Neuronal stem cell (in vitro differentiated cells): ENCODE measurements at regions not wholly inside any gene's neighbourhood (a gene's known extent, or its start where the extent isn't known, plus 50 kb on each side); places are given as distances from the start of the nearest gene placed in this dataset.

Experiments used
- DNase-seq: peaks from one replicate; pipeline ENCODE4 v3.0.0-alpha.2; 2013; ENCODE audit warnings: low spot score
- H2AFZ ChIP-seq: one replicate; pipeline ENCODE4 v1.6.1; 2013; ENCODE audit warnings: mild to moderate bottlenecking, low read length, inconsistent platforms
- H2AK5ac ChIP-seq: 2 replicates; pipeline ENCODE4 v1.6.1; 2013; ENCODE audit warnings: low read depth, mild to moderate bottlenecking, inconsistent platforms, low read length, moderate library complexity, mixed read lengths
- H2BK120ac ChIP-seq: 2 replicates; pipeline ENCODE4 v1.6.1; 2013; ENCODE audit warnings: low read depth, mild to moderate bottlenecking, inconsistent platforms, low read length, moderate library complexity, mixed read lengths
- H2BK12ac ChIP-seq: one replicate; pipeline ENCODE4 v1.6.1; 2013; ENCODE audit warnings: low read length, inconsistent platforms
- H2BK15ac ChIP-seq: 2 replicates; pipeline ENCODE4 v1.6.1; 2013; ENCODE audit warnings: mild to moderate bottlenecking, low read length, inconsistent platforms, mixed read lengths
- H2BK5ac ChIP-seq: one replicate; pipeline ENCODE4 v1.6.1; 2013; ENCODE audit warnings: inconsistent platforms, mild to moderate bottlenecking, low read length, moderate library complexity
- H3K14ac ChIP-seq: one replicate; pipeline ENCODE4 v1.6.1; 2013; ENCODE audit warnings: low read length, inconsistent platforms
- H3K18ac ChIP-seq: 2 replicates; pipeline ENCODE4 v1.6.1; 2013; ENCODE audit warnings: low read length, inconsistent platforms
- H3K23ac ChIP-seq: 2 replicates; pipeline ENCODE4 v1.6.1; 2013; ENCODE audit warnings: low read depth, mild to moderate bottlenecking, mixed read lengths, low read length, inconsistent platforms; ENCODE audit not compliant: poor library complexity
- H3K27ac ChIP-seq: replicated peaks from 3 replicates; pipeline ENCODE4 v1.5.1; 2013; ENCODE audit warnings: low read length, inconsistent platforms
- H3K27me3 ChIP-seq, 3 experiments: 2 replicates each; pipeline ENCODE4 v1.6.1; 2013; ENCODE audit warnings: low read length in 3 of 3, mild to moderate bottlenecking in 2 of 3, inconsistent platforms in 1 of 3, low read depth in 1 of 3, mixed read lengths in 1 of 3, moderate library complexity in 1 of 3; ENCODE audit not compliant: control insufficient read depth in 3 of 3, insufficient read depth in 3 of 3
- H3K36me3 ChIP-seq, 2 donors: replicated peaks in 1 of 2; 2 replicates each; pipeline ENCODE4 v1.6.1; 2013; ENCODE audit warnings: low read length in 2 of 2; ENCODE audit not compliant: control insufficient read depth in 2 of 2, insufficient read depth in 2 of 2
- H3K4ac ChIP-seq: 2 replicates; pipeline ENCODE4 v1.6.1; 2013; ENCODE audit warnings: inconsistent platforms, mild to moderate bottlenecking, low read length, moderate library complexity
- H3K4me1 ChIP-seq, 2 donors: 1 replicate in 1 of 2; 2 replicates in 1 of 2; pipeline ENCODE4 v1.6.1; 2013; ENCODE audit warnings: low read length in 2 of 2, low read depth in 1 of 2; ENCODE audit not compliant: control insufficient read depth in 2 of 2, insufficient read depth in 1 of 2
- H3K4me2 ChIP-seq: one replicate; pipeline ENCODE4 v1.6.1; 2013; ENCODE audit warnings: mild to moderate bottlenecking, low read length, inconsistent platforms; ENCODE audit not compliant: insufficient read depth, poor library complexity, severe bottlenecking
- H3K4me3 ChIP-seq, 2 donors: 2 replicates each; pipeline ENCODE4 v1.5.1; 2013; ENCODE audit warnings: low read length in 2 of 2, mild to moderate bottlenecking in 2 of 2, inconsistent platforms in 1 of 2, moderate library complexity in 1 of 2
- H3K79me1 ChIP-seq: one replicate; pipeline ENCODE4 v1.6.1; 2013; ENCODE audit warnings: low read depth, mild to moderate bottlenecking, inconsistent platforms, low read length, moderate library complexity
- H3K9ac ChIP-seq: one replicate; pipeline ENCODE4 v1.6.1; 2013; ENCODE audit warnings: mild to moderate bottlenecking, low read depth, low read length, inconsistent platforms; ENCODE audit not compliant: poor library complexity
- H3K9me3 ChIP-seq, 2 donors: replicated peaks in 1 of 2; 2 replicates each; pipeline versions ENCODE3 to v1.6.1; 2013; ENCODE audit warnings: low read length in 2 of 2, mild to moderate bottlenecking in 2 of 2, inconsistent platforms in 1 of 2, low read depth in 1 of 2, mixed read lengths in 1 of 2, moderate library complexity in 1 of 2; ENCODE audit not compliant: control insufficient read depth in 2 of 2, insufficient read depth in 1 of 2
- H4K8ac ChIP-seq: one replicate; pipeline ENCODE4 v1.6.1; 2013; ENCODE audit warnings: low read depth, mild to moderate bottlenecking, inconsistent platforms, low read length, moderate library complexity
- H4K91ac ChIP-seq: one replicate; pipeline ENCODE4 v1.6.1; 2013; ENCODE audit warnings: low read length, low read depth, mild to moderate bottlenecking, inconsistent platforms; ENCODE audit not compliant: poor library complexity
- WGBS, 2 donors: extraction: QIAGEN DNeasy Blood & Tissue Kit; methylation state at CpG; one replicate each; pipeline ENCODE4 v1.1.7; 2013; ENCODE audit warnings: missing lambda C conversion rate in 2 of 2, mixed read lengths in 1 of 2; ENCODE audit not compliant: insufficient read length in 2 of 2, insufficient replicate concordance in 1 of 2; ENCODE audit errors: extremely low coverage in 2 of 2; 5-methylcytosine and 5-hydroxymethylcytosine counted together

GRCh38 chr2:59996855-59997254 is 556.6 kb downstream of the BCL11A start:
- Histone ChIP-seq H3K79me1 (no peaks in the 10 kb centered on the region), H2AK5ac (no peak overlapping the region), H3K36me3 (no peaks in the 10 kb centered on the region), H3K9me3 (no peaks in the 10 kb centered on the region), H3K4me3 (no peak overlapping the region), H2BK12ac (no peak overlapping the region), H3K27ac (no peak overlapping the region), H2AFZ (no peak overlapping the region), H4K8ac (no peak overlapping the region), H2BK5ac (no peak overlapping the region), H3K14ac (no peak overlapping the region), H3K4me1 (peaks cover 0 to 2% of the 10 kb centered on the region in 2 donors), H3K4ac (no peak overlapping the region), H4K91ac (no peak overlapping the region), H2BK15ac (no peak overlapping the region), H3K18ac (no peak overlapping the region), H3K4me2 (no peak overlapping the region), H2BK120ac (no peak overlapping the region), H3K9ac (no peak overlapping the region), H3K27me3 (no peaks in the 10 kb centered on the region), H3K23ac (no peak overlapping the region)
- WGBS, 2 donors: no CpG with 5 or more reads among the region's 3 CpGs
- DNase-seq: no peak

- no peak overlapping the region for H2BK12ac ChIP-seq
- DNase-seq: no peak
Measured at GRCh38 chr2:59993726-59994125, 559.7 kb downstream of the BCL11A start.

GRCh38 chr2:59988341-59988740 is 565.1 kb downstream of the BCL11A start:
- no peak overlapping the region for H3K4ac ChIP-seq
- H2BK15ac ChIP-seq: no peak overlapping the region
- H4K8ac ChIP-seq: no peak overlapping the region
- H2AK5ac ChIP-seq: no peak overlapping the region
- no peak overlapping the region for H2BK120ac ChIP-seq
- no peak overlapping the region for H3K4me2 ChIP-seq
- H4K91ac ChIP-seq: no peak overlapping the region
- no peak for DNase-seq
- no peak overlapping the region for H2BK5ac ChIP-seq
- no peaks in the 10 kb centered on the region for H3K36me3 ChIP-seq
- H3K9ac ChIP-seq: no peak overlapping the region
- no peak overlapping the region for H2AFZ ChIP-seq
- no peak overlapping the region for H3K27ac ChIP-seq
- no peaks in the 10 kb centered on the region for H3K79me1 ChIP-seq
- H2BK12ac ChIP-seq: no peak overlapping the region
- no peaks in the 10 kb centered on the region for H3K27me3 ChIP-seq
- H3K18ac ChIP-seq: no peak overlapping the region
- no peaks in the 10 kb centered on the region for H3K9me3 ChIP-seq
- H3K14ac ChIP-seq: no peak overlapping the region
- H3K4me3 ChIP-seq: no peak overlapping the region
- H3K4me1 ChIP-seq: no peaks in the 10 kb centered on the region
- no peak overlapping the region for H3K23ac ChIP-seq

More at GRCh38 chr2:59993726-59994125, 559.7 kb downstream of the BCL11A start:
- H3K4me1 ChIP-seq: peaks cover 0 to 2% of the 10 kb centered on the region in 2 donors
- no peak overlapping the region for H3K27ac ChIP-seq
- WGBS, 2 donors: no CpG with 5 or more reads among the region's 2 CpGs
- no peak overlapping the region for H3K18ac ChIP-seq
- no peaks in the 10 kb centered on the region for H3K79me1 ChIP-seq
- no peak overlapping the region for H3K4me2 ChIP-seq
- no peak overlapping the region for H4K91ac ChIP-seq
- H3K9ac ChIP-seq: no peak overlapping the region
- H2AK5ac ChIP-seq: no peak overlapping the region
- no peak overlapping the region for H2BK15ac ChIP-seq
- H3K27me3 ChIP-seq: no peaks in the 10 kb centered on the region
- no peak overlapping the region for H2BK120ac ChIP-seq
- no peaks in the 10 kb centered on the region for H3K36me3 ChIP-seq
- H3K14ac ChIP-seq: no peak overlapping the region
- H3K4me3 ChIP-seq: no peak overlapping the region
- no peaks in the 10 kb centered on the region for H3K9me3 ChIP-seq
- H2AFZ ChIP-seq: no peak overlapping the region
- H2BK5ac ChIP-seq: no peak overlapping the region
- no peak overlapping the region for H3K23ac ChIP-seq
- no peak overlapping the region for H3K4ac ChIP-seq
- H4K8ac ChIP-seq: no peak overlapping the region

GRCh38 chr2:59986511-59986910 is 566.9 kb downstream of the BCL11A start:
- H3K4me3 ChIP-seq: no peak overlapping the region
- no peaks in the 10 kb centered on the region for H3K27me3 ChIP-seq
- H3K9me3 ChIP-seq: no peaks in the 10 kb centered on the region
- WGBS, 2 donors: no CpG with 5 or more reads among the region's 4 CpGs
- no peak overlapping the region for H2AK5ac ChIP-seq
- no peaks in the 10 kb centered on the region for H3K4me1 ChIP-seq
- H2BK12ac ChIP-seq: no peak overlapping the region
- no peak overlapping the region for H3K4me2 ChIP-seq
- H3K23ac ChIP-seq: no peak overlapping the region
- no peak overlapping the region for H2AFZ ChIP-seq
- H2BK15ac ChIP-seq: no peak overlapping the region
- H2BK5ac ChIP-seq: no peak overlapping the region
- H3K4ac ChIP-seq: no peak overlapping the region
- H3K79me1 ChIP-seq: no peaks in the 10 kb centered on the region
- H3K27ac ChIP-seq: no peak overlapping the region
- no peak overlapping the region for H3K18ac ChIP-seq
- no peaks in the 10 kb centered on the region for H3K36me3 ChIP-seq
- H4K91ac ChIP-seq: no peak overlapping the region
- DNase-seq: no peak
- no peak overlapping the region for H2BK120ac ChIP-seq
- no peak overlapping the region for H3K9ac ChIP-seq
- H4K8ac ChIP-seq: no peak overlapping the region
- no peak overlapping the region for H3K14ac ChIP-seq
